Thymus (tissue), 11 donors: ENCODE measurements at regions not wholly inside any gene's neighbourhood (a gene's known extent, or its start where the extent isn't known, plus 50 kb on each side); places are given as distances from the start of the nearest gene placed in this dataset.

Source experiments
- DNase-seq, 9 donors: peaks; one replicate each; pipeline ENCODE4 v3.0.0-alpha.2; 2013; ENCODE audit warnings: low spot score in 9 of 9, low read depth in 6 of 9, missing footprints in 1 of 9
- H3K27ac ChIP-seq, 2 donors: one replicate each; pipeline ENCODE4 v1.5.1; 2013; ENCODE audit warnings: control low read depth in 1 of 2, low read depth in 1 of 2, low read length in 1 of 2, mild to moderate bottlenecking in 1 of 2, moderate library complexity in 1 of 2
- H3K27me3 ChIP-seq, 2 donors: one replicate each; pipeline ENCODE4 v1.5.1; 2013; ENCODE audit warnings: low read length in 1 of 2; ENCODE audit not compliant: control insufficient read depth in 2 of 2, insufficient read depth in 1 of 2
- H3K36me3 ChIP-seq, 2 donors: one replicate each; pipeline ENCODE4 v1.5.1; 2013; ENCODE audit warnings: low read length in 1 of 2, mild to moderate bottlenecking in 1 of 2, moderate library complexity in 1 of 2; ENCODE audit not compliant: control insufficient read depth in 2 of 2, insufficient read depth in 2 of 2
- H3K4me1 ChIP-seq, 2 donors: one replicate each; pipeline ENCODE4 v1.5.1; 2013; ENCODE audit warnings: low read length in 2 of 2; ENCODE audit not compliant: control insufficient read depth in 2 of 2, insufficient read depth in 2 of 2
- H3K4me3 ChIP-seq, 2 donors: one replicate each; pipeline ENCODE4 v1.5.1; 2013; ENCODE audit warnings: low read length in 2 of 2, control low read depth in 1 of 2, mild to moderate bottlenecking in 1 of 2
- H3K9me3 ChIP-seq, 2 donors: one replicate each; pipeline ENCODE4 v1.5.1; 2013; ENCODE audit warnings: low read length in 1 of 2, mild to moderate bottlenecking in 1 of 2; ENCODE audit not compliant: control insufficient read depth in 2 of 2, insufficient read depth in 1 of 2
- WGBS: extraction: QIAGEN DNeasy Blood & Tissue Kit; methylation state at CpG from one replicate; pipeline ENCODE4 v1.1.7; 2013; 5-methylcytosine and 5-hydroxymethylcytosine counted together
- donor health status: healthy.

DNA sequence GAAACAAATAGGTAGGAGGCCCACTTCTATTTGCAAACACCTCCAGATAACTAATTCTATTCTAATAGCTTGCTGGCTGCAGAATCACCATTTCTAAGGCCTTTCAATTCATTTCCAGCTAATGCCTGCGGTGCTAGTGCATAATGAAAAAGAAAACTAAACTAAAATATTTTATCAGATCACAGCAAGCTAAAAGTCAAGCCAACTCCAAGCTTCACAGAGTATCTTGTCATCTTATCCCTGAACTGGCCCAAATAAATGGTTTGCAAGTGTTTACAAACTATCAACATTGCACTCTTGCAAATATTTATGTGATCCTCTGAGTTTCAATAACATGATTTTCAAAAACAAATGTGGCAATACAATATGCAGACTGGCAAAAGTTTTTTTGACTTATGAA, 166.0 kb downstream of the IPMK start:
- H3K9me3 ChIP-seq, result no peaks in the 10 kb centered on the region
- H3K27ac ChIP-seq, result no peak overlapping the region
- no peak for DNase-seq
- no peak overlapping the region for H3K4me3 ChIP-seq
- no peaks in the 10 kb centered on the region for H3K27me3 ChIP-seq
- WGBS, result 92% methylated on average over 1 of the region's 1 CpG
- no peaks in the 10 kb centered on the region for H3K36me3 ChIP-seq
- H3K4me1 ChIP-seq, result no peaks in the 10 kb centered on the region

DNA sequence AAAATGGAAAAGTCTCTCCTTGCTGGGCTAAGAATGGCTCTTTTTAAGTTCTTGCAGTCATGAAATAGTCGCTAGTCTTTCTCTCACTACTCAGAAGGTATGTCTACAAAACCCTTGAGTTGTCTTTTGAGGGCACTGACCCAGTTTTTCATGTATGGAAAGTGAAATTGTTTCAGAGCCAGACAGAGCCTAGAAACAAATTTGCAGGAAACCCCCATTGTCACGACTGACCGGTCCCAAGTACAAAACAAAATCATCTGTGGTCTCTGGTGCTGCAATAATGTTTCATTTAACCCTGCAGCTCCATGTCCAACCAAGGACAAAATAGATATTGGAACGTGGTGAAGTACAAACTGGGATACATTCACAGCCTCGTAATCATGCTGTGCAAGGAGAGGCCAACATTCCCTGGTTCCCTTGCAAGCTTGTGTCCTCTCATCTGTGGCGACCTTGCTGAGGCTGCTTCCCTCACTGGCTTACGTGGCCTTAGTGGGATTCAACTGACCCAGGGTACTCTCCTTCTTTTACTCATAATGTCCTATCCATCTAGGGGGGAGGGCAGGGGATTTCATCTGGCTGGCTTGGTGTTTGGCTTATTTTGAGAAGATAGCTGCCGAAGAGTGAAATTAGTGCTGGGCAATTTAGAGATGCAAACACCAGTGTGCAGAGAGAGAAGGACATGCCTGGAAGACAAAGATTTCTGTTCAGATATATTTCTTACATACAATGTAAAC, 172.5 kb downstream of the IPMK start:
- H3K36me3 ChIP-seq, result no peaks in the 10 kb centered on the region
- no peaks in the 10 kb centered on the region for H3K27me3 ChIP-seq
- no peak overlapping the region for H3K27ac ChIP-seq
- H3K9me3 ChIP-seq, result no peaks in the 10 kb centered on the region
- no peak overlapping the region for H3K4me3 ChIP-seq
- no peak for DNase-seq
- 65% methylated on average over 8 of the region's 8 CpGs for WGBS
- H3K4me1 ChIP-seq, result no peaks in the 10 kb centered on the region

DNA sequence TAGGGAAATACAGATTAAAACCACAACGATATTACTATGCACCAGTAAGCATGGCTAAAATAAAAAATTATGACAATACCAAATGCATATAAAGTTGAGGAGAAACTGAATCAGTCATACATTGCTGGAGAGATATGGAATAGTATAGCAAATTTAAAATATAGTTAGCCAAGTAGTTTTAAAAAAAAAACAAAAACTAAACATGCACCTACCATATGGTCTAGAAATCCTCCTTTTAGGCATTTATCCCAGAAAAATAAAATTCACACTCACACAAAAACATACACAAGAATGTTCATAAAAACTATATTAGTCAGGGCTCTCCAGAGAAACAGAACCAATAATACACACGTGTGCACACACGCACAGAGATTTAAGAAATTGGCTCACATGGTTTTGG, 175.8 kb downstream of the IPMK start:
- no peak for DNase-seq
- 95% methylated on average over 3 of the region's 3 CpGs for WGBS
- Histone ChIP-seq H3K4me1 (no peaks in the 10 kb centered on the region), H3K4me3 (no peak overlapping the region), H3K27me3 (no peaks in the 10 kb centered on the region), H3K9me3 (no peaks in the 10 kb centered on the region), H3K36me3 (no peaks in the 10 kb centered on the region), H3K27ac (no peak overlapping the region)

DNA sequence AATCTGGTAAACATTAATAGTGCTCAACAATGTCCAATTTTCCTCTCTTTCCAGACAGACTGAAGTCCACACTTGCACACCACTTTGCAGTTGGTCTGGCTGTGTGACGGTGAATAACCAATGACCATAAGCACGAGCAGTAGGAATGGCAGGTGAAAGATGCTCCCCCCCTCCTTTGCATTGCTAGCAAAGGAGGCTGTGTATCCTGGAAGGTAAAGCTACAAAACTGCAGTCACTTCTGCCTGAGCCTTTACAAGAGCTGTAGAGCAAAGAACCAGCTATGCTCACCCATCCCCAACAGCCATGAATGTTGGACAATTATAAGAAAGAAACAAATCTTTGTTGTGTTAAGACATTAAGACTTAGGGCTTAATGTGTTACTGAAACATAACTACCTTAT, 178.0 kb downstream of the IPMK start:
- DNase-seq, result no peak
- Histone ChIP-seq H3K36me3 (no peaks in the 10 kb centered on the region), H3K4me1 (no peaks in the 10 kb centered on the region), H3K27ac (no peak overlapping the region), H3K4me3 (no peak overlapping the region), H3K9me3 (no peaks in the 10 kb centered on the region), H3K27me3 (no peaks in the 10 kb centered on the region)
- 58% methylated on average over 2 of the region's 2 CpGs for WGBS

DNA sequence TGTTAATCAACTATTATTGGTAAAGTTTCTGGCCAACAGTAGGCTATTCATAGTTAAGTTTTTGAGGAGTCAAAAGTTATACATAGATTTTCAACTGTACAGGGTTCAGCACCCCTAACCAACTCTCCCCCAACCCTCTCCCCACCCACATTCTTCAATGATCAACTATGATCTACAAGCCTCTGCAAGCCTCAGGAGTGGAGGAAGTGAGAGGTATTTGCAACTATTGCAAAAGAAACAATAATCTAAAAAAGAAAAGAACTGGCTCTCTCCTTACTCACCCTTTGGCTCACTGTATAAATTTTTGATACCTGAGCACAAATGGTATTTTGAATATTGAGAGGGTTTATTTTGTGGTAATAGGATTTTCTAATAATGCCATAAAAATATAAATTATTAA, 179.8 kb downstream of the IPMK start:
- Histone ChIP-seq H3K27me3 (no peaks in the 10 kb centered on the region), H3K27ac (no peak overlapping the region), H3K9me3 (no peaks in the 10 kb centered on the region), H3K36me3 (no peaks in the 10 kb centered on the region), H3K4me1 (no peaks in the 10 kb centered on the region), H3K4me3 (no peak overlapping the region)
- DNase-seq, result no peak

DNA sequence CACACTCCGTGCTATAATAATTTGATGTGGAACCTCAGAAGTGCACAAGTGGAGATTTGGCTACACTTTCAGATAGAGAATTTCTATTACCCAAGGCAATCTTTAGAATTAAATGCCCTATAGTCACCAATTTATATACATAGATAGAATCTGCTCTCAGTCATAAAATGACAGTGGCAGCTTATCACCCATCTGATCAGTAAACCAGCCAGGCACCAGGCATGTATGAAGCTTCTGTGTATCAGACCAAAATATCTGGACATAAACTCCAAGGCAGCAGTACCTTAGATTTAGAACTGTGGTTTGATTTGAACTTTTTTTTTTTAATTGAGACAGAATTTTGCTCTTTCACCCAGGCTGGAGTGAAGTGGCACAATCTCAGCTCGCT, 180.9 kb downstream of the IPMK start:
- Histone ChIP-seq H3K4me3 (no peak overlapping the region), H3K27ac (no peak overlapping the region), H3K27me3 (no peaks in the 10 kb centered on the region), H3K9me3 (no peaks in the 10 kb centered on the region), H3K36me3 (no peaks in the 10 kb centered on the region), H3K4me1 (no peaks in the 10 kb centered on the region)
- DNase-seq, result no peak
- 91% methylated on average over 2 of the region's 2 CpGs for WGBS

DNA sequence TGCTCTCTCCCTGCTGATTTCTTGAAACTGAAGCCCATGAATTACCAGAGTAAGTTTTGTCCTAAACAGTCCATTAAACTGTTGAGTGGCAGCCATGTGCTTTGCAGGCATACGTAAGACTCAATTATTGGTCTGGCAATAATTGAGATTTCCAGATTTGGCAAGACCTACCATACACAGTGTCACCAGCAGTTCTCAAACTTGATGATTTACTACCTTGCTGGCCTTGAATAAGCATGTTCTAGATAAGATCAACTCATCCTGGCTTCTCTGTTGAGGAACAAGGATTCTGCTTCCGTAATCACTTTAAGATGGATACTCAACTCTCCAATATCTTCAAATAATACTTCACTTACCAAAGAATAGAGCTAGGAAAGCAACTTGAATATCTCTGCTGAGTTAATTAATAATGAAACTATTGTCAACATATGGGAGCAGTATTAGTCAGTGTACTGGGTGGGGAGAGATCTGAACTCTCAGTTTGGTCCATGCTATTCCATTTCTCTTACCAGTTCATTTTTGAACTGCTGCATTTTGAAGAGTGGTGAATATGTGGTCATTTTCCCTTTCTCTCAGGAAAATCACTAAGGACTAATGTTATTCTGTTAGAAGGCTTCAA, 181.4 kb downstream of the IPMK start:
- no peak overlapping the region for H3K27ac ChIP-seq
- 91% methylated on average over 2 of the region's 2 CpGs for WGBS
- no peaks in the 10 kb centered on the region for H3K4me1 ChIP-seq
- H3K27me3 ChIP-seq, result no peaks in the 10 kb centered on the region
- no peaks in the 10 kb centered on the region for H3K36me3 ChIP-seq
- DNase-seq, result no peak
- H3K9me3 ChIP-seq, result no peaks in the 10 kb centered on the region
- no peak overlapping the region for H3K4me3 ChIP-seq

DNA sequence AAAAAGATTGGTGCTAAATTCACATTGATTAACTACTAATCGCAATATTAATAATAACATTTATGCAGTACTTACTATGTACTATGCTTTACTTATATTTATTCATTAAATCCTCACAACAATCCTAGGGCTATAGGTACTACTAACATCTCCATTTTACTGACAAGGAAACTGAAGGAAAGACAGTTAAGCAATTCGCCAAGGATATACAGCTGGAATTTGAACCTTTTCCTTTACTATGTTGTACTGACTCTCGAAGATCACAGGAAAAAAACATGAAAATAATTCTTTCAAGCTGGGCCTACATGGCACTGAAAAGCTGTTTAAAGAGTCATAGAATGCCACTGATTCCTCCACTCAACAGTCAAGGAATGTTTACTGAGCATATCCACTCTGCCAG, 185.4 kb downstream of the IPMK start:
- no peaks in the 10 kb centered on the region for H3K36me3 ChIP-seq
- H3K27me3 ChIP-seq, result no peaks in the 10 kb centered on the region
- no peak overlapping the region for H3K4me3 ChIP-seq
- H3K27ac ChIP-seq, result no peak overlapping the region
- no peaks in the 10 kb centered on the region for H3K9me3 ChIP-seq
- H3K4me1 ChIP-seq, result no peaks in the 10 kb centered on the region
- no peak for DNase-seq
- WGBS, result 93% methylated on average over 3 of the region's 3 CpGs

DNA sequence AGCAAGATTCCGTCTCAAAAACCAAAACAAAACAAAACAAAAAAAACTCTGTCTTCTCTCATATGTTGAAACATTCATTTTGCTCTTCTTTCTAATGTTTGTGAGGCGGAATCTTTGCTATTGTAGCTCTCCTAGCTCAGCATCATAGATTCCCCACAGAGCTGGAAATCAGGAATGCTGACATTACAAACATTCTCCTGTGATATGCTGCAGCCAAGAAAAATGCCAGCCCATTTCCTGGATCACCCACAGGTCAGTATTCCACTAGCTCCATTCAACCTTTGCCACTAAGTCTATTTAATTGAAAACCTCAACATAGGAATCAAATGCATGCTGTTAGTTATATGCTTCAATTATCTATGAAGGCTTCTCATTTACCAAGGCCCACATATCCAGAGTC, 186.3 kb downstream of the IPMK start:
- Histone ChIP-seq H3K4me1 (no peaks in the 10 kb centered on the region), H3K4me3 (no peak overlapping the region), H3K36me3 (no peaks in the 10 kb centered on the region), H3K27ac (no peak overlapping the region), H3K9me3 (no peaks in the 10 kb centered on the region), H3K27me3 (no peaks in the 10 kb centered on the region)
- whole genome bisulfite sequencing, result 22% methylated on average over 2 of the region's 2 CpGs
- no peak for DNase-seq
